B cell (primary cell): ENCODE measurements at regions not wholly inside any gene's neighbourhood (a gene's known extent, or its start where the extent isn't known, plus 50 kb on each side); places are given as distances from the start of the nearest gene placed in this dataset.

Experiments
- ATAC-seq: fragments of 200-7000 bp; cut with Tn5 transposase; one replicate; pipeline ENCODE4 v1.10.0; 2021; ENCODE audit warnings: low read depth, mild to moderate bottlenecking, moderate number of reproducible peaks, moderate library complexity
- CTCF ChIA-PET: fragments of 350-600 bp; sonication (Branson Sonifier 250); formaldehyde crosslinking; loops from one replicate; lab custom pipeline; 2021; ENCODE audit warnings: antibody characterized with exemption, inconsistent platforms; lab: Charles Lee
- POLR2A ChIA-PET: fragments of 350-600 bp; sonication (Branson Sonifier 250); formaldehyde crosslinking; loops from one replicate; lab custom pipeline; 2021; ENCODE audit warnings: antibody characterized with exemption; lab: Charles Lee
- DNase-seq: peaks from one replicate; pipeline ENCODE4 v3.0.0; 2013
- H2AFZ ChIP-seq: 2 replicates; pipeline ENCODE4 v1.6.1; 2012; ENCODE audit warnings: mild to moderate bottlenecking, low read depth, low read length; ENCODE audit not compliant: insufficient read depth, poor library complexity, severe bottlenecking
- H3K27ac ChIP-seq, 2 donors: 1 replicate in 1 of 2; 2 replicates in 1 of 2; pipeline ENCODE4 v1.5.1; 2012 to 2013; ENCODE audit warnings: low read length in 2 of 2, mild to moderate bottlenecking in 2 of 2, moderate library complexity in 1 of 2
- H3K27me3 ChIP-seq, 4 experiments: fragments of 200-600 bp in 1 of 4; sonication (generic) in 1 of 4; replicated peaks in 1 of 4; 1 replicate in 2 of 4; 2 replicates in 2 of 4; pipeline versions ENCODE4 v1.6.1 to v1.7.0; 2013 to 2016; ENCODE audit warnings: low read length in 3 of 4, mild to moderate bottlenecking in 2 of 4, mixed read lengths in 1 of 4, moderate library complexity in 1 of 4; ENCODE audit not compliant: insufficient read depth in 4 of 4, control insufficient read depth in 3 of 4; ENCODE audit errors: control extremely low read depth in 1 of 4
- H3K36me3 ChIP-seq, 2 experiments: replicated peaks in 1 of 2; 1 replicate in 1 of 2; 2 replicates in 1 of 2; pipeline versions ENCODE4 v1.6.1 to v1.7.1; 2013; ENCODE audit warnings: low read length in 1 of 2; ENCODE audit not compliant: insufficient read depth in 2 of 2, control insufficient read depth in 1 of 2; ENCODE audit errors: control extremely low read depth in 1 of 2, extremely low read depth in 1 of 2
- H3K4me1 ChIP-seq, 2 donors: fragments of 200-600 bp in 1 of 2; sonication (generic) in 1 of 2; 1 replicate in 1 of 2; 2 replicates in 1 of 2; pipeline versions ENCODE4 v1.5.1 to v1.6.1; 2013 to 2017; ENCODE audit warnings: low read length in 2 of 2; ENCODE audit not compliant: control insufficient read depth in 2 of 2, insufficient read depth in 2 of 2
- H3K4me2 ChIP-seq: replicated peaks from 2 replicates; pipeline ENCODE3; 2012; ENCODE audit warnings: mild to moderate bottlenecking, low read depth, low read length; ENCODE audit not compliant: poor library complexity, severe bottlenecking
- H3K4me3 ChIP-seq, 5 experiments: fragments of 200-600 bp in 1 of 5; sonication (generic) in 1 of 5; 1 replicate in 3 of 5; 2 replicates in 2 of 5; pipeline versions ENCODE4 v1.5.1 to v1.7.0; 2011 to 2016; ENCODE audit warnings: low read length in 4 of 5, mild to moderate bottlenecking in 4 of 5, low read depth in 2 of 5, control low read depth in 1 of 5, moderate library complexity in 1 of 5; ENCODE audit not compliant: insufficient read depth in 1 of 5; ENCODE audit errors: control extremely low read depth in 1 of 5, extremely low read depth in 1 of 5
- H3K79me2 ChIP-seq: fragments of 200-600 bp; sonication (generic); one replicate; pipeline ENCODE4 v1.6.0; 2016; ENCODE audit warnings: low read length; ENCODE audit not compliant: control insufficient read depth, insufficient read depth
- H3K9ac ChIP-seq: fragments of 200-600 bp; sonication (generic); 2 replicates; pipeline ENCODE4 v1.6.1; 2017; ENCODE audit warnings: mild to moderate bottlenecking, low read length, moderate library complexity
- H3K9me3 ChIP-seq, 3 donors: one replicate each; pipeline versions ENCODE4 v1.6.1 to v1.7.1; 2013; ENCODE audit warnings: low read length in 2 of 3; ENCODE audit not compliant: control insufficient read depth in 2 of 3, insufficient read depth in 1 of 3; ENCODE audit errors: control extremely low read depth in 1 of 3
- H4K20me1 ChIP-seq: 2 replicates; pipeline ENCODE4 v1.6.0; 2012; ENCODE audit warnings: mild to moderate bottlenecking, low read length; ENCODE audit not compliant: insufficient read depth, control insufficient read depth, poor library complexity, severe bottlenecking
- H3K27ac Mint-ChIP-seq: one replicate; pipeline ENCODE4 v1.8.0; 2021; ENCODE audit warnings: mixed read lengths
- H3K27me3 Mint-ChIP-seq: one replicate; pipeline ENCODE4 v1.8.0; 2021; ENCODE audit warnings: mixed read lengths
- H3K4me1 Mint-ChIP-seq: one replicate; pipeline ENCODE4 v1.8.0; 2021; ENCODE audit warnings: mixed read lengths
- H3K4me3 Mint-ChIP-seq: one replicate; pipeline ENCODE4 v1.8.0; 2021; ENCODE audit warnings: mixed read lengths
- H3K9me3 Mint-ChIP-seq: one replicate; pipeline ENCODE4 v1.8.0; 2022; ENCODE audit warnings: mixed read lengths; ENCODE audit not compliant: insufficient read depth
- EZH2 ChIP-seq: IDR thresholded peaks from 2 replicates; pipeline ENCODE4 v1.6.1; 2012; ENCODE audit warnings: borderline replicate concordance, low read depth, mild to moderate bottlenecking, moderate library complexity, low read length; ENCODE audit not compliant: insufficient read depth, poor library complexity, severe bottlenecking
- WGBS: methylation state at CpG from one replicate; pipeline ENCODE4 v1.1.5; 2013; ENCODE audit warnings: missing lambda C conversion rate; ENCODE audit not compliant: insufficient coverage; 5-methylcytosine and 5-hydroxymethylcytosine counted together
- intact Hi-C: fragments of 100-400 bp; cut with micrococcal nuclease; formaldehyde crosslinking; loops from one replicate; pipeline ENCODE4 v1.10.0; 2022
- TF ChIP-seq, protein P1 (sequence below): fragments of 200-600 bp; IDR thresholded peaks from one replicate; pipeline ENCODE4 v1.8.0; 2022; ENCODE audit warnings: antibody characterized with exemption, mild to moderate bottlenecking

DNA sequence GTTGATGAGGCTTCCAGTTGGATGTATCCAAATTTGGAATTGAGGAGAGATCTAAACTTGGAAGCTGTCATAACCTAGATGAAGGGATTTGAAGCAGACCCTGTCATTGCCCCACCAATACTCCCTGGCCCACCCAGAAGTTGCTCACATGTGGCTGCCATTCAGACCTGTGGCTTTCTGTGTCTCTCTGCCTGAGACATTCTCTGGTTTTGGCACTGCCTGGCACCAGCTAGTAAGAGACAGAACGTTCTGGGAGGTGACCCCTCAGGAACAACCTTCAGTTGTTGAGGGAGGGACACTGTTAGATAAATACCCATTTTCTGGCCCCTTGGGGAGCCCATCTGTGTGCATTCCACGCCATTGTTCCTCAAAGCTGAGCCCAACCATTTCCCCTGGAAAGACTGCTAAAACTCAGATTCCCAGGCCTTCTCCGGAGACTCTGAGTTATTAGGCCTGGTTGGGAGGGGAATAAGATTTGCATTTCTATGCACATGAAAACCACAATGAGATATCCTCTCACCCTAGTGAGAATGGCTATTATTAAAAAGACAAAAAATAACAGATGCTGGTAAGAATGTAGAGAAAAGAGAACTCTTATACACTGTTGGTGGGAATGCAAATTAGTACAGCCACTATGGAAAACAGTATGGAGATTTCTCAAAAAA is 290.4 kb downstream of the TSHZ3 start:
- Histone ChIP-seq H3K27me3 (no peaks in the 10 kb centered on the region), H4K20me1 (no peaks in the 10 kb centered on the region), H3K27ac (no peak overlapping the region), H3K36me3 (no peaks in the 10 kb centered on the region), H3K9me3 (peaks cover 0 to 14% (median 0%) of the 10 kb centered on the region in 3 donors), H3K4me2 (no peak overlapping the region), H3K4me1 (no peaks in the 10 kb centered on the region), H3K9ac (no peak overlapping the region), H3K79me2 (no peaks in the 10 kb centered on the region), H2AFZ (no peak overlapping the region), H3K4me3 (no peak overlapping the region)
- Mint-ChIP-seq H3K27me3 (no peaks in the 10 kb centered on the region), H3K4me3 (no peak overlapping the region), H3K4me1 (no peaks in the 10 kb centered on the region), H3K27ac (no peak overlapping the region), H3K9me3 (peaks cover 2% of the 10 kb centered on the region)
- TF ChIP-seq, protein P1, sequence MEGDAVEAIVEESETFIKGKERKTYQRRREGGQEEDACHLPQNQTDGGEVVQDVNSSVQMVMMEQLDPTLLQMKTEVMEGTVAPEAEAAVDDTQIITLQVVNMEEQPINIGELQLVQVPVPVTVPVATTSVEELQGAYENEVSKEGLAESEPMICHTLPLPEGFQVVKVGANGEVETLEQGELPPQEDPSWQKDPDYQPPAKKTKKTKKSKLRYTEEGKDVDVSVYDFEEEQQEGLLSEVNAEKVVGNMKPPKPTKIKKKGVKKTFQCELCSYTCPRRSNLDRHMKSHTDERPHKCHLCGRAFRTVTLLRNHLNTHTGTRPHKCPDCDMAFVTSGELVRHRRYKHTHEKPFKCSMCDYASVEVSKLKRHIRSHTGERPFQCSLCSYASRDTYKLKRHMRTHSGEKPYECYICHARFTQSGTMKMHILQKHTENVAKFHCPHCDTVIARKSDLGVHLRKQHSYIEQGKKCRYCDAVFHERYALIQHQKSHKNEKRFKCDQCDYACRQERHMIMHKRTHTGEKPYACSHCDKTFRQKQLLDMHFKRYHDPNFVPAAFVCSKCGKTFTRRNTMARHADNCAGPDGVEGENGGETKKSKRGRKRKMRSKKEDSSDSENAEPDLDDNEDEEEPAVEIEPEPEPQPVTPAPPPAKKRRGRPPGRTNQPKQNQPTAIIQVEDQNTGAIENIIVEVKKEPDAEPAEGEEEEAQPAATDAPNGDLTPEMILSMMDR = no peak
- no peak for TF ChIP-seq EZH2
- ChIA-PET CTCF (no interaction called here), POLR2A (no interaction called here)
- no peak for ATAC-seq
- no peak for DNase-seq
- WGBS = 71% methylated on average over 1 of the region's 3 CpGs
- intact Hi-C loops = no loop called here

DNA sequence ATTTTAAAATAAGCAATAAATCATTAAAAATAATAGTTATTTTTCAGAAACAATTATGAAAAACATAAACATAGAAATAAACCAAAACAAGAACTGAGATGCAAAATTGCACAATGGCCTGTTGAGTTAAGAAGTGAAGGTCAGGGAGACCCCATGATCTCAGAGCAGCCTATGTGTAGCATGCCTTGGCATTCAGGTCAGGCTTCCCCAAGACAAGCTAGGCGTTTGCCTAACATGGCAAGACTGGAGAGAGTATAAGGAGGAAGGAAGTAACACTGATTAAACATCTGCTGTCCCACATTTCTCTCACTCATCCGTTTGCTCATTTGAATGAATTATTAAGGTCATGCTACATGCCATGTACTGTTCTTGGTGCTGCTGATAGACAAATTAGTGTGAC is 291.8 kb downstream of the TSHZ3 start:
- H4K20me1 ChIP-seq = no peaks in the 10 kb centered on the region
- no peaks in the 10 kb centered on the region for H3K27me3 Mint-ChIP-seq
- H3K4me3 ChIP-seq = no peak overlapping the region
- H3K79me2 ChIP-seq = no peaks in the 10 kb centered on the region
- no peak overlapping the region for H3K4me2 ChIP-seq
- CTCF ChIA-PET = no interaction called here
- no peaks in the 10 kb centered on the region for H3K4me1 ChIP-seq
- POLR2A ChIA-PET = no interaction called here
- no peaks in the 10 kb centered on the region for H3K4me1 Mint-ChIP-seq
- WGBS = no CpG with 5 or more reads among the region's 2 CpGs
- H3K27ac ChIP-seq = no peak overlapping the region
- no peak overlapping the region for H2AFZ ChIP-seq
- H3K27me3 ChIP-seq = no peaks in the 10 kb centered on the region
- TF ChIP-seq, protein P1 = no peak
- no peak for TF ChIP-seq EZH2
- H3K9me3 ChIP-seq = peaks cover 0 to 9% (median 0%) of the 10 kb centered on the region in 3 donors
- H3K27ac Mint-ChIP-seq = no peak overlapping the region
- H3K4me3 Mint-ChIP-seq = no peak overlapping the region
- H3K9ac ChIP-seq = no peak overlapping the region
- intact Hi-C loops = no loop called here
- no peaks in the 10 kb centered on the region for H3K36me3 ChIP-seq
- DNase-seq (no peak), ATAC-seq (no peak)
- peaks cover 5% of the 10 kb centered on the region for H3K9me3 Mint-ChIP-seq
